DMS 273 (cell line): ENCODE measurements at regions not wholly inside any gene's neighbourhood (a gene's known extent, or its start where the extent isn't known, plus 50 kb on each side); places are given as distances from the start of the nearest gene placed in this dataset.

Experiments used
- DNase-seq: peaks from one replicate; lab custom pipeline; 2025; ENCODE audit not compliant: unreplicated experiment; lab: John Stamatoyannopoulos, UW

- DNase-seq, result no peak
Measured at GRCh38 chr12:113622410-113622809, 150.7 kb upstream of the LHX5 start.

GRCh38 chr12:113620437-113620976 lies 148.8 kb upstream of the LHX5 start:
- DNase-seq, result no peak

- no peak for DNase-seq
Measured at GRCh38 chr12:113619202-113619601, 147.5 kb upstream of the LHX5 start.

- no peak for DNase-seq
Measured at GRCh38 chr12:113613414-113613813, 141.7 kb upstream of the LHX5 start.

- DNase-seq, result no peak
Measured at GRCh38 chr12:113612793-113613192, 141.1 kb upstream of the LHX5 start.

- DNase-seq, result no peak
Measured at GRCh38 chr12:113612076-113612728, 140.5 kb upstream of the LHX5 start.

GRCh38 chr12:113611652-113612051 lies 140.0 kb upstream of the LHX5 start:
- no peak for DNase-seq

GRCh38 chr12:113610698-113611097 lies 139.0 kb upstream of the LHX5 start:
- DNase-seq, result no peak

GRCh38 chr12:113609692-113610469 lies 138.2 kb upstream of the LHX5 start:
- DNase-seq, result no peak

GRCh38 chr12:113604666-113605065 lies 133.0 kb upstream of the LHX5 start:
- DNase-seq, result no peak

- peak; percentile 1 for DNase-seq
Measured at GRCh38 chr12:113601656-113602263, 130.1 kb upstream of the LHX5 start.

- DNase-seq, result peak; percentile 2
Measured at GRCh38 chr12:113598815-113599406, 127.2 kb upstream of the LHX5 start.

GRCh38 chr12:113594967-113595366 lies 123.3 kb upstream of the LHX5 start:
- DNase-seq, result no peak

GRCh38 chr12:113591480-113591974 lies 119.9 kb upstream of the LHX5 start:
- DNase-seq, result peak; percentile 37

GRCh38 chr12:113589437-113589836 lies 117.8 kb upstream of the LHX5 start:
- no peak for DNase-seq

GRCh38 chr12:113587720-113588119 lies 116.0 kb upstream of the LHX5 start:
- no peak for DNase-seq

GRCh38 chr12:113586461-113586860 lies 114.8 kb upstream of the LHX5 start:
- DNase-seq, result no peak

- DNase-seq, result peak; percentile 51
Measured at GRCh38 chr12:113582521-113583218, 111.0 kb upstream of the LHX5 start.

GRCh38 chr12:113581342-113581741 lies 109.7 kb upstream of the LHX5 start:
- no peak for DNase-seq

- DNase-seq, result no peak
Measured at GRCh38 chr12:113580437-113580836, 108.8 kb upstream of the LHX5 start.
